HEK293 (cell line): ENCODE measurements at regions not wholly inside any gene's neighbourhood (a gene's known extent, or its start where the extent isn't known, plus 50 kb on each side); places are given as distances from the start of the nearest gene placed in this dataset.

Experiments
- CTCF ChIA-PET: fragments of 350-600 bp; formaldehyde crosslinking; extraction: SDS; loops from one replicate; lab custom pipeline; 2021; ENCODE audit warnings: antibody characterized with exemption; lab: Yijun Ruan, JAX
- POLR2A ChIA-PET: fragments of 300-600 bp; formaldehyde crosslinking; extraction: SDS; loops from one replicate; lab custom pipeline; 2020; ENCODE audit warnings: antibody characterized with exemption, inconsistent platforms; lab: Yijun Ruan, JAX
- H3K27ac ChIP-seq: fragments of 200-500 bp; sonication (Bioruptor generic); 2 replicates; pipeline ENCODE4 v1.5.1; 2014; ENCODE audit warnings: low read depth, low read length, control low read depth, inconsistent platforms; ENCODE audit errors: extremely low read depth
- H3K36me3 ChIP-seq, 2 experiments: fragments of 200-500 bp in 1 of 2; sonication (Bioruptor generic) in 1 of 2; 1 replicate in 1 of 2; 2 replicates in 1 of 2; pipeline ENCODE4 v1.5.1; 2014 to 2017; ENCODE audit warnings: inconsistent platforms in 2 of 2, low read length in 2 of 2; ENCODE audit not compliant: control insufficient read depth in 2 of 2, insufficient read depth in 1 of 2
- H3K4me1 ChIP-seq: fragments of 200-500 bp; sonication (Bioruptor generic); 2 replicates; pipeline ENCODE4 v1.5.1; 2014; ENCODE audit warnings: mild to moderate bottlenecking, low read length, inconsistent platforms; ENCODE audit not compliant: control insufficient read depth, insufficient read depth
- H3K4me3 ChIP-seq: 2 replicates; pipeline ENCODE4 v1.5.1; 2011; ENCODE audit warnings: low read depth, mild to moderate bottlenecking, control low read depth, low read length, moderate library complexity
- H3K9me3 ChIP-seq: fragments of 200-500 bp; sonication (Bioruptor generic); 2 replicates; pipeline ENCODE4 v1.5.1; 2014; ENCODE audit warnings: low read depth, low read length, inconsistent platforms; ENCODE audit not compliant: control insufficient read depth, insufficient read depth
- IKZF3 ChIP-seq: fragments of 450-650 bp; IDR thresholded peaks from 2 replicates; pipeline ENCODE4 v1.5.0; 2018; ENCODE audit warnings: missing biosample characterization, mild to moderate bottlenecking, missing genetic modification characterization, moderate library complexity
- PRDM1 ChIP-seq: fragments of 450-650 bp; formaldehyde crosslinking; IDR thresholded peaks from 2 replicates; pipeline ENCODE4; 2016; ENCODE audit warnings: missing biosample characterization, missing genetic modification characterization
- PRDM6 ChIP-seq: fragments of 450-650 bp; formaldehyde crosslinking; IDR thresholded peaks from 2 replicates; pipeline ENCODE4 v1.5.1; 2017; ENCODE audit warnings: missing biosample characterization, missing genetic modification characterization
- SCRT2 ChIP-seq: fragments of 450-650 bp; formaldehyde crosslinking; IDR thresholded peaks from 2 replicates; pipeline ENCODE4 v1.5.1; 2016; ENCODE audit warnings: missing biosample characterization, missing genetic modification characterization
- TCF7L2 ChIP-seq: IDR thresholded peaks from 2 replicates; pipeline ENCODE4 v1.6.1; 2011; ENCODE audit warnings: low read depth, mild to moderate bottlenecking, inconsistent platforms, low read length, moderate library complexity, borderline replicate concordance
- ZFP69B ChIP-seq: fragments of 450-650 bp; formaldehyde crosslinking; IDR thresholded peaks from 2 replicates; pipeline ENCODE4 v1.5.1; 2016; ENCODE audit warnings: missing biosample characterization, missing genetic modification characterization
- ZIC2 ChIP-seq: fragments of 450-650 bp; formaldehyde crosslinking; IDR thresholded peaks from 2 replicates; pipeline ENCODE4 v1.5.1; 2016; ENCODE audit warnings: missing biosample characterization, missing genetic modification characterization
- ZNF112 ChIP-seq: fragments of 450-650 bp; formaldehyde crosslinking; IDR thresholded peaks from 2 replicates; pipeline ENCODE4 v1.5.0; 2017; ENCODE audit warnings: missing biosample characterization, missing genetic modification characterization
- ZNF114 ChIP-seq: fragments of 450-650 bp; formaldehyde crosslinking; IDR thresholded peaks from 2 replicates; pipeline ENCODE4 v1.5.0; 2017; ENCODE audit warnings: missing biosample characterization, missing genetic modification characterization
- ZNF175 ChIP-seq: fragments of 450-650 bp; formaldehyde crosslinking; IDR thresholded peaks from 2 replicates; pipeline ENCODE4 v1.5.1; 2016; ENCODE audit warnings: missing biosample characterization, missing genetic modification characterization
- ZNF239 ChIP-seq: fragments of 450-650 bp; formaldehyde crosslinking; IDR thresholded peaks from 2 replicates; pipeline ENCODE4 v1.5.1; 2016; ENCODE audit warnings: missing biosample characterization, missing genetic modification characterization
- ZNF24 ChIP-seq: fragments of 450-650 bp; formaldehyde crosslinking; IDR thresholded peaks from 2 replicates; pipeline ENCODE4 v1.5.1; 2016; ENCODE audit warnings: missing biosample characterization, missing genetic modification characterization
- ZNF280D ChIP-seq: fragments of 450-650 bp; formaldehyde crosslinking; IDR thresholded peaks from 2 replicates; pipeline ENCODE4 v1.5.1; 2016; ENCODE audit warnings: missing biosample characterization, missing genetic modification characterization
- ZNF37A ChIP-seq: fragments of 450-650 bp; IDR thresholded peaks from 2 replicates; pipeline ENCODE4 v1.5.1; 2018; ENCODE audit warnings: missing biosample characterization, missing genetic modification characterization
- ZNF580 ChIP-seq: fragments of 450-650 bp; formaldehyde crosslinking; IDR thresholded peaks from 2 replicates; pipeline ENCODE4 v1.5.1; 2016; ENCODE audit warnings: missing biosample characterization, missing genetic modification characterization
- ZNF621 ChIP-seq: fragments of 450-650 bp; formaldehyde crosslinking; IDR thresholded peaks from 2 replicates; pipeline ENCODE4 v1.5.1; 2017; ENCODE audit warnings: missing biosample characterization, missing genetic modification characterization
- ZNF623 ChIP-seq: fragments of 450-650 bp; formaldehyde crosslinking; IDR thresholded peaks from 2 replicates; pipeline ENCODE4 v1.5.1; 2016; ENCODE audit warnings: missing biosample characterization, missing genetic modification characterization
- ZNF639 ChIP-seq: fragments of 450-650 bp; formaldehyde crosslinking; IDR thresholded peaks from 2 replicates; pipeline ENCODE4 v1.5.1; 2016; ENCODE audit warnings: missing biosample characterization, missing genetic modification characterization
- ZNF645 ChIP-seq: fragments of 450-650 bp; formaldehyde crosslinking; IDR thresholded peaks from 2 replicates; pipeline ENCODE4; 2016; ENCODE audit warnings: missing biosample characterization, missing genetic modification characterization
- ZNF670 ChIP-seq: fragments of 450-650 bp; formaldehyde crosslinking; IDR thresholded peaks from 2 replicates; pipeline ENCODE4 v1.5.1; 2016; ENCODE audit warnings: missing biosample characterization, missing genetic modification characterization, low read depth
- ZNF704 ChIP-seq: fragments of 450-650 bp; formaldehyde crosslinking; IDR thresholded peaks from 2 replicates; pipeline ENCODE4 v1.5.1; 2016; ENCODE audit warnings: missing biosample characterization, missing genetic modification characterization
- ZNF777 ChIP-seq: fragments of 450-650 bp; formaldehyde crosslinking; IDR thresholded peaks from 2 replicates; pipeline ENCODE4 v1.5.1; 2017; ENCODE audit warnings: missing biosample characterization, missing genetic modification characterization, borderline replicate concordance
- ZNF830 ChIP-seq: fragments of 450-650 bp; IDR thresholded peaks from 2 replicates; pipeline ENCODE4 v1.5.0; 2018; ENCODE audit warnings: missing biosample characterization, missing genetic modification characterization, low read depth, mild to moderate bottlenecking, moderate library complexity
- ZSCAN23 ChIP-seq: fragments of 450-650 bp; formaldehyde crosslinking; IDR thresholded peaks from 2 replicates; pipeline ENCODE4 v1.5.1; 2016; ENCODE audit warnings: missing biosample characterization, missing genetic modification characterization

GRCh38 chr1:240030236-240030635 lies 61.4 kb upstream of the FMN2 start (continued):
- TF ChIP-seq ZNF239 (tag by site-specific recombination), result no peak
- TF ChIP-seq ZNF830 (tag by site-specific recombination), result no peak
- no peak for TF ChIP-seq TCF7L2

- H3K9me3 ChIP-seq, result no peaks in the 10 kb centered on the region
- H3K27ac ChIP-seq, result no peak overlapping the region
- H3K36me3 ChIP-seq, result no peaks in the 10 kb centered on the region
- TF ChIP-seq ZNF175 (tag by site-specific recombination) (no peak), ZNF777 (no peak), ZIC2 (tag by site-specific recombination) (no peak), ZNF704 (tag by site-specific recombination) (no peak), ZNF645 (no peak), ZNF670 (no peak), ZNF112 (tag by site-specific recombination) (no peak), ZNF623 (tag by site-specific recombination) (no peak), ZNF580 (tag by site-specific recombination) (no peak), IKZF3 (no peak), ZNF37A (tag by site-specific recombination) (no peak), ZNF639 (tag by site-specific recombination) (no peak)
- ChIA-PET POLR2A (no interaction called here), CTCF (interaction anchor here (0.7 to 10.4 kb wide), 6 partner anchors 9 to 156 kb away, joined by 3 to 120 read pairs (median 4); no protein-coding TSS in a partner anchor)
- no peaks in the 10 kb centered on the region for H3K4me1 ChIP-seq
- H3K4me3 ChIP-seq, result no peak overlapping the region
These were observed 60.7 kb upstream of the FMN2 start for GRCh38 chr1:240031009-240031408.

- no peaks in the 10 kb centered on the region for H3K9me3 ChIP-seq
- ChIA-PET POLR2A (no interaction called here), CTCF (interaction anchor here (0.7 to 10.4 kb wide), 7 partner anchors 9 to 156 kb away, joined by 3 to 120 read pairs (median 4); no protein-coding TSS in a partner anchor)
- TF ChIP-seq ZNF239 (tag by site-specific recombination) (no peak), ZNF37A (tag by site-specific recombination) (no peak), ZFP69B (tag by site-specific recombination) (no peak), PRDM6 (tag by site-specific recombination) (0 out of 2 replicates have a peak, but pooled peaks have one; percentile 11), ZNF24 (tag by site-specific recombination) (no peak), ZNF280D (tag by site-specific recombination) (no peak), PRDM1 (tag by site-specific recombination) (0 out of 2 replicates have a peak, but pooled peaks have one; percentile 8), ZSCAN23 (no peak), ZNF621 (tag by site-specific recombination) (no peak), SCRT2 (no peak), ZNF114 (tag by site-specific recombination) (no peak)
These were observed 60.3 kb upstream of the FMN2 start for GRCh38 chr1:240031414-240031813.

More at GRCh38 chr1:240031414-240031813, 60.3 kb upstream of the FMN2 start:
- no peaks in the 10 kb centered on the region for H3K4me1 ChIP-seq
- H3K4me3 ChIP-seq, result no peak overlapping the region
- H3K36me3 ChIP-seq, result no peaks in the 10 kb centered on the region
- H3K27ac ChIP-seq, result no peak overlapping the region
